ENCODE measurements at regions not wholly inside any gene's neighbourhood (a gene's known extent, or its start where the extent isn't known, plus 50 kb on each side); places are given as distances from the start of the nearest gene placed in this dataset.

- DNase-seq: no peak
Measured at GRCh38 chr5:7317751-7318150, 78.2 kb upstream of the ADCY2 start.

GRCh38 chr5:7320701-7321301, 75.1 kb upstream of the ADCY2 start:
- DNase-seq: no peak

GRCh38 chr5:7321724-7322123, 74.2 kb upstream of the ADCY2 start:
- no peak for DNase-seq

GRCh38 chr5:7324919-7325318, 71.0 kb upstream of the ADCY2 start:
- DNase-seq: no peak

GRCh38 chr5:7325975-7326913, 69.7 kb upstream of the ADCY2 start:
- DNase-seq: no peak

- DNase-seq: no peak
Measured at GRCh38 chr5:7329141-7329540, 66.8 kb upstream of the ADCY2 start.

GRCh38 chr5:7329712-7330111, 66.2 kb upstream of the ADCY2 start:
- DNase-seq: no peak

- no peak for DNase-seq
Measured at GRCh38 chr5:7330256-7330655, 65.7 kb upstream of the ADCY2 start.

GRCh38 chr5:7331131-7331530, 64.8 kb upstream of the ADCY2 start:
- DNase-seq: no peak
